ENCODE measurements at regions not wholly inside any gene's neighbourhood (a gene's known extent, or its start where the extent isn't known, plus 50 kb on each side); places are given as distances from the start of the nearest gene placed in this dataset.

DNA sequence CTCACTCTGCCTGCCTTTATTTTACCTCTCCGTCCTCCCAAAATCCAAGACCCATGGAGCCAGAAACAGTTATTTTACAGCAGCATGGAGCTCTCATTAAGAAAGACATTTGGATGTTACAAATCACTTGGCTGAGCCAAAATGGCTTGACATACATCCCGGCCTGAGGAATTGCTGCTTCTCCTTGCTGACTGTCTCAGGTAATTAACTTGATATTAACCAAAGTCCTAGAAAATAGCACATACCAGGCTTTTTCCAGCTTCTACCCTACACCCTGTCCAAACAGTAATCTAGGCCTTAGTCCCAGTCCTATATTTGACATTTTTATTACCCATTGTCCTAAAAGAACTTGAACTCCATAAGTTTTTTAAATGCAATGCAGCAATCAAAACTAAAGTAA is 205.0 kb downstream of the TMX3 start:
- DNase-seq (no peak), ATAC-seq (ENCODE audit: insufficient read depth, low FRiP score) (no peak)
- TF ChIP-seq, protein P1, sequence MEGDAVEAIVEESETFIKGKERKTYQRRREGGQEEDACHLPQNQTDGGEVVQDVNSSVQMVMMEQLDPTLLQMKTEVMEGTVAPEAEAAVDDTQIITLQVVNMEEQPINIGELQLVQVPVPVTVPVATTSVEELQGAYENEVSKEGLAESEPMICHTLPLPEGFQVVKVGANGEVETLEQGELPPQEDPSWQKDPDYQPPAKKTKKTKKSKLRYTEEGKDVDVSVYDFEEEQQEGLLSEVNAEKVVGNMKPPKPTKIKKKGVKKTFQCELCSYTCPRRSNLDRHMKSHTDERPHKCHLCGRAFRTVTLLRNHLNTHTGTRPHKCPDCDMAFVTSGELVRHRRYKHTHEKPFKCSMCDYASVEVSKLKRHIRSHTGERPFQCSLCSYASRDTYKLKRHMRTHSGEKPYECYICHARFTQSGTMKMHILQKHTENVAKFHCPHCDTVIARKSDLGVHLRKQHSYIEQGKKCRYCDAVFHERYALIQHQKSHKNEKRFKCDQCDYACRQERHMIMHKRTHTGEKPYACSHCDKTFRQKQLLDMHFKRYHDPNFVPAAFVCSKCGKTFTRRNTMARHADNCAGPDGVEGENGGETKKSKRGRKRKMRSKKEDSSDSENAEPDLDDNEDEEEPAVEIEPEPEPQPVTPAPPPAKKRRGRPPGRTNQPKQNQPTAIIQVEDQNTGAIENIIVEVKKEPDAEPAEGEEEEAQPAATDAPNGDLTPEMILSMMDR (IDR thresholded peaks at IDR 0.05; ENCODE audit: control extremely low read depth, extremely low read depth) = no peak

DNA sequence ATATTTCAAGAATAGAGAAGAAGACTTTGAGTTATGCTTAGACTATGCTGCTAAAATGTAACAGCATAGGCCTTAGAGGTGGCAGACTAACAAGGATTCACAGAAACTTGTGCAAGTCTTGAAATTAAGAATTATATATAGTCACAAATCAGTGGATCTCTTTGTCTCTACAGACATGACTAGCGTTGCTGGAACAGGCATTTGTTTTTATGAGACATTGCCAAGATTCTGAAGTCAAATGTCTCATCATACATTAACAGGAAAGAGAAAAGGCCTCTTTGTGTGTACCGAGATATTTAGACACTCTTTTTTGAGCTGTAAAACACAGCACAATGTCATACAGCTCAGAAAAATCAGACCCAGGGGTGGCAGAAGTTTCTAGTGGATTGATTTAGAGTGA is 207.1 kb downstream of the TMX3 start:
- ATAC-seq (ENCODE audit: insufficient read depth, low FRiP score) = no peak
- no peak for DNase-seq
- no peaks in the 10 kb centered on the region for H3K36me3 ChIP-seq (ENCODE audit: control insufficient read depth in 4 of 4, insufficient read depth in 4 of 4, low read length in 4 of 4)
- 61 to 78% methylated on average over 2 of the region's 2 CpGs for WGBS, 2 donors
- H3K4me3 ChIP-seq = no peak overlapping the region
- H3K27me3 ChIP-seq (ENCODE audit: control insufficient read depth in 3 of 3, insufficient read depth in 3 of 3, low read length in 2 of 3) = no peaks in the 10 kb centered on the region
- no peaks in the 10 kb centered on the region for H3K9me3 ChIP-seq (ENCODE audit: control insufficient read depth in 4 of 4, insufficient read depth in 3 of 4, low read length in 3 of 4)
- H3K9ac ChIP-seq (ENCODE audit: insufficient read depth in 1 of 2, low read length in 2 of 2) = no peak overlapping the region
- H3K4me1 ChIP-seq (ENCODE audit: control insufficient read depth in 5 of 5, insufficient read depth in 5 of 5, low read length in 5 of 5) = no peaks in the 10 kb centered on the region
- TF ChIP-seq, protein P1 (IDR thresholded peaks at IDR 0.05; ENCODE audit: control extremely low read depth, extremely low read depth) = no peak
- no peak overlapping the region for H3K27ac ChIP-seq (ENCODE audit: low read depth in 1 of 2, low read length in 1 of 2)

More for the DNA sequence above, 205.0 kb downstream of the TMX3 start:
- Histone ChIP-seq H3K4me3 (no peak overlapping the region), H3K4me1 (ENCODE audit: control insufficient read depth in 5 of 5, insufficient read depth in 5 of 5, low read length in 5 of 5) (no peaks in the 10 kb centered on the region), H3K9me3 (ENCODE audit: control insufficient read depth in 4 of 4, insufficient read depth in 3 of 4, low read length in 3 of 4) (no peaks in the 10 kb centered on the region), H3K36me3 (ENCODE audit: control insufficient read depth in 4 of 4, insufficient read depth in 4 of 4, low read length in 4 of 4) (no peaks in the 10 kb centered on the region), H3K27me3 (ENCODE audit: control insufficient read depth in 3 of 3, insufficient read depth in 3 of 3, low read length in 2 of 3) (no peaks in the 10 kb centered on the region), H3K27ac (ENCODE audit: low read depth in 1 of 2, low read length in 1 of 2) (no peak overlapping the region), H3K9ac (ENCODE audit: insufficient read depth in 1 of 2, low read length in 2 of 2) (no peak overlapping the region)
- 82 to 89% methylated on average over 2 of the region's 2 CpGs for WGBS, 2 donors

DNA sequence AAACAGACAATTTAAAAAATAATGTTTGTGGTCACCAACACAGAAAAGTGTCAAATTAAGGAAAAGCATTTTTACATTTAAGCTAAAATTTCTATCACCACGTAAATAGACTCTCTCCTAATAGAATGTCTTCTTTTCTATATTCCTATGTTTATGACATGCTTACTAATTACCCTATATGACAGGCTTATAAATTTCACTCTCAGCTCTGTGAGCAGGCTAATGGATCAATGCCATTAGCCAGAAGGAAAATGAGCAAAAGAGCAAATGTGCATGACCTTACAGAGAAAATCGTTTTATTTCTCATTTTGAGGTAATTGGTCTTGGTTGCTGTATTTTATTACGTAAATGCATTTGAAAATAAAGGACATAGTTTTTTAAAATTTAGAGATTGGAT is 209.7 kb downstream of the TMX3 start:
- 80 to 84% methylated on average over 3 of the region's 3 CpGs for WGBS, 2 donors
- Histone ChIP-seq H3K27me3 (ENCODE audit: control insufficient read depth in 3 of 3, insufficient read depth in 3 of 3, low read length in 2 of 3) (no peaks in the 10 kb centered on the region), H3K27ac (ENCODE audit: low read depth in 1 of 2, low read length in 1 of 2) (no peak overlapping the region), H3K9me3 (ENCODE audit: control insufficient read depth in 4 of 4, insufficient read depth in 3 of 4, low read length in 3 of 4) (no peaks in the 10 kb centered on the region), H3K9ac (ENCODE audit: insufficient read depth in 1 of 2, low read length in 2 of 2) (no peak overlapping the region), H3K36me3 (ENCODE audit: control insufficient read depth in 4 of 4, insufficient read depth in 4 of 4, low read length in 4 of 4) (no peaks in the 10 kb centered on the region), H3K4me3 (no peak overlapping the region), H3K4me1 (ENCODE audit: control insufficient read depth in 5 of 5, insufficient read depth in 5 of 5, low read length in 5 of 5) (no peaks in the 10 kb centered on the region)
- TF ChIP-seq, protein P1 (IDR thresholded peaks at IDR 0.05; ENCODE audit: control extremely low read depth, extremely low read depth) = no peak
- ATAC-seq (ENCODE audit: insufficient read depth, low FRiP score) = no peak
- no peak for DNase-seq

DNA sequence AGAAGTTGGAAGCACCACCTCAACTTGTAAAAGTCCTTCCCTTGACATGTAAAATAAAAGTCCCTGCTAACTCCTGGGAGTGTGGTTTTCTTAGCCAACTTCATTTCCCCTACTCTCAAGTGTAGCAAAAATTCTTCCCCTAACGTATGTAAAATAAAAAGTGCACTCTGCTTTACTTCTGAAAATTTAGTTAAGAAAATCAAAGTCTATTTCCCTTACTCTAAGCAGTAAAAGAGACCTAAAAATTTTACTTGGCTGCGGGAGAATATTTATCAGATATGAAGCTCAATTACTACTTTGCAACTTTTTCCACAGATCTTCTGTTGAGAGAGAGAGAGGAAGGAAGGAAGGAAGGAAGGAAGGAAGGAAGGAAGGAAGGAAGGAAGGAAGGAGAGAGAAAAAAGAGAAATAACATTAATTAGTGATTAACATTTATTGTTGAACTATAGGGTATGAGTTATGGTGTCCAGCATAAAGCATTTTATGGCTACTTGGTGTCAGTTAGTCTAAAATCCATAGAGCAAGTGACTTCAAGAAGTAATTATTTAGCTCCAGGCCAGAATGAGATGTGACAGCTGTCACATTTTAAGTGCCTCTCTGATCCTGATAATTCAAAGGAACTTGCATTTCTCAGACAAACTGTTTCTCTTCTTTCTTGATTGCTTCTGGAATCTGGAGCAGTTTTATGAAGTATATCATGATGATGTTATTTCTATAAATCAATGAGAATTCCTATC is 210.3 kb downstream of the TMX3 start:
- 62 to 63% methylated on average over 2 of the region's 2 CpGs for WGBS, 2 donors
- DNase-seq = no peak
- no peak overlapping the region for H3K27ac ChIP-seq (ENCODE audit: low read depth in 1 of 2, low read length in 1 of 2)
- no peak for ATAC-seq (ENCODE audit: insufficient read depth, low FRiP score)
- H3K4me3 ChIP-seq = no peak overlapping the region
- no peaks in the 10 kb centered on the region for H3K4me1 ChIP-seq (ENCODE audit: control insufficient read depth in 5 of 5, insufficient read depth in 5 of 5, low read length in 5 of 5)
- no peaks in the 10 kb centered on the region for H3K36me3 ChIP-seq (ENCODE audit: control insufficient read depth in 4 of 4, insufficient read depth in 4 of 4, low read length in 4 of 4)
- no peak overlapping the region for H3K9ac ChIP-seq (ENCODE audit: insufficient read depth in 1 of 2, low read length in 2 of 2)
- no peaks in the 10 kb centered on the region for H3K9me3 ChIP-seq (ENCODE audit: control insufficient read depth in 4 of 4, insufficient read depth in 3 of 4, low read length in 3 of 4)
- no peaks in the 10 kb centered on the region for H3K27me3 ChIP-seq (ENCODE audit: control insufficient read depth in 3 of 3, insufficient read depth in 3 of 3, low read length in 2 of 3)
- TF ChIP-seq, protein P1 (IDR thresholded peaks at IDR 0.05; ENCODE audit: control extremely low read depth, extremely low read depth) = no peak

Measured in lung (tissue), 11 donors.